H1 (cell line): ENCODE measurements at regions not wholly inside any gene's neighbourhood (a gene's known extent, or its start where the extent isn't known, plus 50 kb on each side); places are given as distances from the start of the nearest gene placed in this dataset.
A peak's percentile ranks its signal among the peaks of the same experiment; 100 is the strongest.

Source experiments
- CTCF ChIA-PET: fragments of 300-600 bp; sonication (Branson Sonifier 250); formaldehyde crosslinking; loops from one replicate; lab custom pipeline; 2021; ENCODE audit not compliant: partially characterized antibody; lab: Charles Lee
- POLR2A ChIA-PET: fragments of 300-600 bp; sonication (Branson Sonifier 250); formaldehyde crosslinking; loops from one replicate; lab custom pipeline; 2021; ENCODE audit warnings: inconsistent platforms; ENCODE audit not compliant: partially characterized antibody; lab: Charles Lee
- DNase-seq, 2 experiments: peaks; one replicate each; pipeline versions ENCODE4 v3.0.0 to v3.0.0-alpha.2; 2010 to 2022; ENCODE audit warnings: low spot score in 2 of 2, low read depth in 1 of 2, mixed read lengths in 1 of 2
- FAIRE-seq: peaks from 2 replicates; lab custom pipeline; 2011; peaks lifted over from hg19 to GRCh38; lab: Jason Lieb, UNC
- H2AFZ ChIP-seq: 2 replicates; pipeline ENCODE4 v1.8.1; 2012; ENCODE audit warnings: low read length, inconsistent platforms
- H2AK5ac ChIP-seq: 2 replicates; pipeline ENCODE4 v1.6.1; 2013; ENCODE audit warnings: low read depth, low read length
- H2BK120ac ChIP-seq: replicated peaks from 2 replicates; pipeline ENCODE3; 2013; ENCODE audit warnings: low read depth, low read length, inconsistent platforms
- H2BK12ac ChIP-seq: 2 replicates; pipeline ENCODE4 v1.6.1; 2013; ENCODE audit warnings: low read depth, low read length
- H2BK15ac ChIP-seq: 2 replicates; pipeline ENCODE4 v1.6.1; 2013; ENCODE audit warnings: low read length
- H2BK20ac ChIP-seq: 2 replicates; pipeline ENCODE4 v1.6.1; 2013; ENCODE audit warnings: low read length
- H2BK5ac ChIP-seq: 2 replicates; pipeline ENCODE4 v1.6.1; 2013; ENCODE audit warnings: low read depth, low read length
- H3K14ac ChIP-seq: 2 replicates; pipeline ENCODE4 v1.6.1; 2013; ENCODE audit warnings: inconsistent platforms; ENCODE audit not compliant: insufficient read length
- H3K18ac ChIP-seq: 2 replicates; pipeline ENCODE4 v1.6.1; 2013; ENCODE audit warnings: low read length; ENCODE audit errors: extremely low read depth
- H3K23ac ChIP-seq: 2 replicates; pipeline ENCODE4 v1.6.1; 2013; ENCODE audit warnings: inconsistent platforms; ENCODE audit not compliant: insufficient read length
- H3K23me2 ChIP-seq: 2 replicates; pipeline ENCODE4 v1.6.1; 2013; ENCODE audit warnings: low read depth, low read length
- H3K27ac ChIP-seq: 2 replicates; pipeline ENCODE4 v1.6.1; 2011; ENCODE audit warnings: low read depth, low read length, inconsistent platforms
- H3K27me3 ChIP-seq, 4 experiments: replicated peaks in 1 of 4; 1 replicate in 1 of 4; 2 replicates in 3 of 4; pipeline versions ENCODE4 v1.6.1 to v1.8.1; 2011 to 2013; ENCODE audit warnings: low read length in 3 of 4, mild to moderate bottlenecking in 3 of 4, inconsistent platforms in 2 of 4, mixed read lengths in 2 of 4, moderate library complexity in 1 of 4; ENCODE audit not compliant: control insufficient read depth in 3 of 4, insufficient read depth in 3 of 4; ENCODE audit errors: extremely low read depth in 1 of 4
- H3K36me3 ChIP-seq, 4 experiments: 2 replicates each; pipeline versions ENCODE4 v1.6.1 to v1.8.1; 2011 to 2013; ENCODE audit warnings: mild to moderate bottlenecking in 4 of 4, low read length in 3 of 4, moderate library complexity in 2 of 4, control low read depth in 1 of 4, inconsistent platforms in 1 of 4; ENCODE audit not compliant: insufficient read depth in 4 of 4, control insufficient read depth in 2 of 4
- H3K4ac ChIP-seq: replicated peaks from 2 replicates; pipeline ENCODE3; 2013; ENCODE audit warnings: low read length, low read depth, mixed read lengths, inconsistent platforms; ENCODE audit not compliant: insufficient read length
- H3K4me1 ChIP-seq, 4 experiments: replicated peaks in 1 of 4; 1 replicate in 1 of 4; 2 replicates in 3 of 4; pipeline versions ENCODE4 v1.6.1 to v1.8.1; 2011 to 2013; ENCODE audit warnings: low read length in 3 of 4, inconsistent platforms in 2 of 4, mixed read lengths in 1 of 4; ENCODE audit not compliant: insufficient read depth in 4 of 4, control insufficient read depth in 3 of 4
- H3K4me2 ChIP-seq, 2 experiments: 2 replicates each; pipeline versions ENCODE4 v1.6.1 to v1.8.1; 2011 to 2013; ENCODE audit warnings: low read depth in 2 of 2, low read length in 2 of 2, control low read depth in 1 of 2, inconsistent platforms in 1 of 2, mild to moderate bottlenecking in 1 of 2; ENCODE audit not compliant: insufficient read depth in 1 of 2
- H3K4me3 ChIP-seq, 4 experiments: fragments of 200-600, 300-600 bp in 1 of 4; sonication (generic), shearing (Covaris generic), sonication (Bioruptor Twin) in 1 of 4; 2 replicates each; pipeline versions ENCODE4 v1.5.1 to v1.8.1; 2011 to 2016; ENCODE audit warnings: low read length in 4 of 4, low read depth in 3 of 4, control low read depth in 2 of 4, inconsistent platforms in 2 of 4, mild to moderate bottlenecking in 2 of 4, mixed read lengths in 1 of 4, moderate library complexity in 1 of 4; ENCODE audit not compliant: insufficient read depth in 2 of 4; ENCODE audit errors: extremely low read depth in 1 of 4
- H3K56ac ChIP-seq: replicated peaks from 2 replicates; pipeline ENCODE3; 2013; ENCODE audit warnings: low read depth, mild to moderate bottlenecking, mixed read lengths, low read length, inconsistent platforms; ENCODE audit not compliant: insufficient read length
- H3K79me1 ChIP-seq: 2 replicates; pipeline ENCODE4 v1.6.1; 2013; ENCODE audit warnings: low read depth, low read length, control low read depth
- H3K79me2 ChIP-seq, 2 experiments: 2 replicates each; pipeline versions ENCODE4 v1.6.1 to v1.8.1; 2012 to 2013; ENCODE audit warnings: low read length in 2 of 2, mild to moderate bottlenecking in 2 of 2, inconsistent platforms in 1 of 2; ENCODE audit not compliant: insufficient read depth in 2 of 2, control insufficient read depth in 1 of 2
- H3K9ac ChIP-seq, 4 experiments: replicated peaks in 1 of 4; 1 replicate in 1 of 4; 2 replicates in 3 of 4; pipeline versions ENCODE4 v1.6.1 to v1.8.1; 2011 to 2013; ENCODE audit warnings: low read depth in 3 of 4, low read length in 3 of 4, control low read depth in 2 of 4, mild to moderate bottlenecking in 2 of 4, moderate library complexity in 2 of 4, inconsistent platforms in 1 of 4; ENCODE audit errors: extremely low read depth in 1 of 4
- H3K9me3 ChIP-seq, 2 experiments: 2 replicates each; pipeline versions ENCODE4 v1.6.1 to v1.8.1; 2012 to 2013; ENCODE audit warnings: mild to moderate bottlenecking in 2 of 2, moderate library complexity in 2 of 2, control low read depth in 1 of 2, inconsistent platforms in 1 of 2, low read depth in 1 of 2, low read length in 1 of 2, mixed read lengths in 1 of 2; ENCODE audit not compliant: insufficient read depth in 2 of 2
- H4K20me1 ChIP-seq, 2 experiments: replicated peaks in 1 of 2; 2 replicates each; pipeline versions ENCODE3 to v1.8.1; 2011 to 2013; ENCODE audit warnings: inconsistent platforms in 2 of 2, low read length in 2 of 2, mild to moderate bottlenecking in 1 of 2; ENCODE audit not compliant: insufficient read depth in 2 of 2, control insufficient read depth in 1 of 2
- H4K5ac ChIP-seq: 2 replicates; pipeline ENCODE4 v1.6.1; 2013; ENCODE audit warnings: low read length, low read depth, mixed read lengths, inconsistent platforms; ENCODE audit not compliant: insufficient read length
- H4K8ac ChIP-seq: 2 replicates; pipeline ENCODE4 v1.8.0; 2013; ENCODE audit warnings: mild to moderate bottlenecking, moderate library complexity, low read length, inconsistent platforms; ENCODE audit not compliant: insufficient read depth; ENCODE audit errors: extremely low read depth
- H4K91ac ChIP-seq: replicated peaks from 2 replicates; pipeline ENCODE3; 2013; ENCODE audit warnings: low read length, mixed read lengths, inconsistent platforms; ENCODE audit not compliant: insufficient read length
- BCL11A ChIP-seq, 2 experiments: IDR thresholded peaks; one replicate each; pipeline ENCODE4 v1.6.1; 2011; ENCODE audit warnings: low read depth in 2 of 2, low read length in 2 of 2, mild to moderate bottlenecking in 2 of 2
- BRCA1 ChIP-seq: IDR thresholded peaks from 2 replicates; pipeline ENCODE4 v1.6.1; 2012; ENCODE audit warnings: low read depth, low read length, improper control_type of control experiment
- CBX8 ChIP-seq: fragments of 300-800, 300-1000 bp; sonication (generic); IDR thresholded peaks from 2 replicates; pipeline ENCODE4 v1.7.1; 2016; ENCODE audit warnings: low read depth, low read length, borderline replicate concordance
- CEBPB ChIP-seq: IDR thresholded peaks from 2 replicates; pipeline ENCODE4 v1.6.1; 2012; ENCODE audit warnings: low read depth, low read length
- EGR1 ChIP-seq: IDR thresholded peaks from 2 replicates; pipeline ENCODE4 v1.6.1; 2011; ENCODE audit warnings: low read depth, low read length, borderline replicate concordance
- EP300 ChIP-seq, 2 experiments: IDR thresholded peaks; 1 replicate in 1 of 2; 2 replicates in 1 of 2; pipeline ENCODE4 v1.6.1; 2011 to 2012; ENCODE audit warnings: low read depth in 2 of 2, low read length in 2 of 2, mild to moderate bottlenecking in 2 of 2, borderline replicate concordance in 1 of 2, inconsistent platforms in 1 of 2, moderate library complexity in 1 of 2
- KDM5A ChIP-seq: fragments of 200-600 bp; IDR thresholded peaks from 2 replicates; pipeline ENCODE4 v1.7.1; 2012; ENCODE audit warnings: mild to moderate bottlenecking, low read length, inconsistent platforms, mixed read lengths
- RAD21 ChIP-seq, 2 experiments: IDR thresholded peaks in 1 of 2; conservative IDR thresholded peaks in 1 of 2; 2 replicates each; pipeline ENCODE4 v1.6.1; 2011; ENCODE audit warnings: low read depth in 2 of 2, low read length in 2 of 2, improper control_type of control experiment in 1 of 2, inconsistent platforms in 1 of 2, mild to moderate bottlenecking in 1 of 2, moderate library complexity in 1 of 2
- RBBP5 ChIP-seq: IDR thresholded peaks from 2 replicates; pipeline ENCODE4 v1.7.1; 2012; ENCODE audit warnings: low read depth, mild to moderate bottlenecking, inconsistent platforms, low read length, moderate library complexity, borderline replicate concordance
- SAP30 ChIP-seq: fragments of 300-600 bp; sonication (generic); IDR thresholded peaks from 2 replicates; pipeline ENCODE4 v1.7.1; 2012; ENCODE audit warnings: low read length, moderate library complexity, mild to moderate bottlenecking, inconsistent platforms; ENCODE audit not compliant: insufficient read depth, insufficient replicate concordance
- SIRT6 ChIP-seq: IDR thresholded peaks from one replicate; pipeline ENCODE4 v1.7.1; 2012; ENCODE audit warnings: low read length, inconsistent platforms
- SP4 ChIP-seq: IDR thresholded peaks from 2 replicates; pipeline ENCODE4 v1.6.1; 2012; ENCODE audit warnings: low read length, inconsistent platforms
- SRF ChIP-seq: IDR thresholded peaks from 2 replicates; pipeline ENCODE4 v1.6.1; 2011; ENCODE audit warnings: mild to moderate bottlenecking, low read depth, low read length, moderate library complexity
- WGBS, 2 experiments: shearing (Covaris generic) in 1 of 2; methylation state at CpG; one replicate each; pipeline versions ENCODE4 v1.1.6 to v1.1.7; 2013 to 2015; ENCODE audit warnings: low lambda C conversion rate in 2 of 2, mixed read lengths in 2 of 2, inconsistent platforms in 1 of 2, low coverage in 1 of 2, missing lambda C conversion rate in 1 of 2; ENCODE audit not compliant: insufficient replicate concordance in 2 of 2, insufficient coverage in 1 of 2, insufficient read length in 1 of 2; ENCODE audit errors: extremely low coverage in 1 of 2, missing lambda C conversion rate in 1 of 2; 5-methylcytosine and 5-hydroxymethylcytosine counted together
- TF ChIP-seq, protein P1 (sequence below): IDR thresholded peaks from 2 replicates; pipeline ENCODE4 v1.6.1; 2012; ENCODE audit warnings: inconsistent platforms

GRCh38 chr14:43168371-43168925 lies 1338.6 kb downstream of the FSCB start:
- no peaks in the 10 kb centered on the region for H3K79me2 ChIP-seq
- TF ChIP-seq EGR1 (no peak), KDM5A (no peak), SP4 (no peak), CEBPB (no peak), SRF (no peak), SAP30 (no peak), BCL11A (IDR thresholded peaks at IDR 0.05; ENCODE audit: low read depth in 2 of 2, low read length in 2 of 2) (no peak), EP300 (IDR thresholded peaks at IDR 0.05; ENCODE audit: borderline replicate concordance in 1 of 2, low read depth in 2 of 2, low read length in 2 of 2) (no peak), BRCA1 (no peak), RAD21 (IDR thresholded peaks at IDR 0.05 in 1 of 2, conservative IDR thresholded peaks at IDR 0.05 in 1 of 2; ENCODE audit: low read depth in 2 of 2, low read length in 2 of 2) (no peak), SIRT6 (no peak), RBBP5 (no peak), CBX8 (no peak)
- TF ChIP-seq, protein P1, sequence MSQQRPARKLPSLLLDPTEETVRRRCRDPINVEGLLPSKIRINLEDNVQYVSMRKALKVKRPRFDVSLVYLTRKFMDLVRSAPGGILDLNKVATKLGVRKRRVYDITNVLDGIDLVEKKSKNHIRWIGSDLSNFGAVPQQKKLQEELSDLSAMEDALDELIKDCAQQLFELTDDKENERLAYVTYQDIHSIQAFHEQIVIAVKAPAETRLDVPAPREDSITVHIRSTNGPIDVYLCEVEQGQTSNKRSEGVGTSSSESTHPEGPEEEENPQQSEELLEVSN = no peak

More at GRCh38 chr14:43168371-43168925, 1338.6 kb downstream of the FSCB start:
- Histone ChIP-seq H4K20me1 (no peaks in the 10 kb centered on the region), H3K36me3 (no peaks in the 10 kb centered on the region), H3K27ac (no peak overlapping the region), H3K27me3 (peaks cover 0 to 1% (median 0%) of the 10 kb centered on the region in 4 experiments; a peak in 1 of 7 replicates), H3K4ac (no peak overlapping the region), H3K23me2 (no peaks in the 10 kb centered on the region), H4K91ac (no peak overlapping the region), H4K5ac (no peak overlapping the region), H3K18ac (no peak overlapping the region), H2AFZ (no peak overlapping the region), H3K4me1 (no peaks in the 10 kb centered on the region), H3K9ac (no peak overlapping the region), H3K79me1 (no peaks in the 10 kb centered on the region), H4K8ac (no peak overlapping the region), H2AK5ac (no peak overlapping the region), H3K23ac (no peak overlapping the region), H2BK120ac (no peak overlapping the region), H3K14ac (no peak overlapping the region), H3K4me3 (no peak overlapping the region), H3K56ac (no peak overlapping the region), H2BK20ac (no peak overlapping the region), H3K9me3 (no peaks in the 10 kb centered on the region), H2BK5ac (no peak overlapping the region), H2BK12ac (no peak overlapping the region), H3K4me2 (no peak overlapping the region), H2BK15ac (no peak overlapping the region)
- FAIRE-seq (peak; percentile 7), DNase-seq (no peak)
- WGBS, 2 experiments = 94% methylated on average over 1 of the region's 1 CpG; no CpG with 5 or more reads in 1 of the 2 experiments
- ChIA-PET CTCF (no interaction called here), POLR2A (no interaction called here)
